CD14-positive monocyte (primary cell): ENCODE measurements at regions not wholly inside any gene's neighbourhood (a gene's known extent, or its start where the extent isn't known, plus 50 kb on each side); places are given as distances from the start of the nearest gene placed in this dataset.

ENCODE experiments used
- DNase-seq, 3 donors: peaks; one replicate each; pipeline ENCODE4 v3.0.0-alpha.2; 2011 to 2022
- H2AFZ ChIP-seq: 2 replicates; pipeline ENCODE4 v1.6.0; 2012; ENCODE audit warnings: mild to moderate bottlenecking, low read depth, low read length, inconsistent platforms; ENCODE audit not compliant: insufficient read depth, poor library complexity, severe bottlenecking
- H3K27ac ChIP-seq, 2 donors: 1 replicate in 1 of 2; 2 replicates in 1 of 2; pipeline ENCODE4 v1.5.1; 2012 to 2013; ENCODE audit warnings: low read length in 2 of 2, control low read depth in 1 of 2, inconsistent platforms in 1 of 2, low read depth in 1 of 2, mild to moderate bottlenecking in 1 of 2
- H3K27me3 ChIP-seq, 2 donors: one replicate each; pipeline versions ENCODE4 v1.6.0 to v1.6.1; 2011 to 2013; ENCODE audit warnings: low read length in 2 of 2; ENCODE audit not compliant: control insufficient read depth in 2 of 2, insufficient read depth in 2 of 2
- H3K36me3 ChIP-seq, 2 donors: replicated peaks in 1 of 2; 1 replicate in 1 of 2; 2 replicates in 1 of 2; pipeline versions ENCODE4 v1.5.1 to v1.6.1; 2012 to 2013; ENCODE audit warnings: low read length in 2 of 2, control low read depth in 1 of 2, inconsistent platforms in 1 of 2, mild to moderate bottlenecking in 1 of 2; ENCODE audit not compliant: insufficient read depth in 2 of 2, control insufficient read depth in 1 of 2
- H3K4me1 ChIP-seq, 2 donors: 1 replicate in 1 of 2; 2 replicates in 1 of 2; pipeline versions ENCODE4 v1.5.1 to v1.6.1; 2012 to 2013; ENCODE audit warnings: low read length in 2 of 2, control low read depth in 1 of 2, inconsistent platforms in 1 of 2, mild to moderate bottlenecking in 1 of 2, moderate library complexity in 1 of 2; ENCODE audit not compliant: insufficient read depth in 2 of 2, control insufficient read depth in 1 of 2
- H3K4me2 ChIP-seq: replicated peaks from 2 replicates; pipeline ENCODE3; 2012; ENCODE audit warnings: low read length, moderate library complexity, mild to moderate bottlenecking; ENCODE audit not compliant: poor library complexity, severe bottlenecking; ENCODE audit errors: extremely low read depth
- H3K4me3 ChIP-seq, 3 experiments: fragments of 200-600 bp in 1 of 3; sonication (generic) in 1 of 3; replicated peaks in 1 of 3; 1 replicate in 2 of 3; 2 replicates in 1 of 3; pipeline ENCODE4 v1.5.1; 2011 to 2013; ENCODE audit warnings: low read length in 3 of 3, mild to moderate bottlenecking in 3 of 3, control low read depth in 2 of 3, low read depth in 2 of 3, inconsistent platforms in 1 of 3, moderate library complexity in 1 of 3
- H3K79me2 ChIP-seq: 2 replicates; pipeline ENCODE4 v1.6.0; 2012; ENCODE audit warnings: mild to moderate bottlenecking, control low read depth, inconsistent platforms, low read length, moderate library complexity; ENCODE audit not compliant: insufficient read depth
- H3K9ac ChIP-seq: 2 replicates; pipeline ENCODE4 v1.6.0; 2017; ENCODE audit warnings: low read length, mild to moderate bottlenecking; ENCODE audit not compliant: insufficient read depth, poor library complexity, severe bottlenecking
- H3K9me3 ChIP-seq, 2 donors: replicated peaks in 1 of 2; 1 replicate in 1 of 2; 2 replicates in 1 of 2; pipeline versions ENCODE4 v1.5.1 to v1.6.1; 2012 to 2013; ENCODE audit warnings: low read length in 2 of 2, control low read depth in 1 of 2; ENCODE audit not compliant: control insufficient read depth in 1 of 2, insufficient read depth in 1 of 2
- H4K20me1 ChIP-seq: 2 replicates; pipeline ENCODE4 v1.6.0; 2012; ENCODE audit warnings: mild to moderate bottlenecking, low read length, control low read depth, moderate library complexity; ENCODE audit not compliant: insufficient read depth
- H3K27ac Mint-ChIP-seq, 7 donors: one replicate each; pipeline ENCODE4 v1.8.0; 2020; ENCODE audit warnings: mild to moderate bottlenecking in 7 of 7, mixed read lengths in 7 of 7, moderate library complexity in 6 of 7, inconsistent platforms in 2 of 7
- H3K27me3 Mint-ChIP-seq, 3 donors: one replicate each; pipeline ENCODE4 v1.8.0; 2021 to 2022; ENCODE audit warnings: low read depth in 3 of 3, mild to moderate bottlenecking in 3 of 3, mixed read lengths in 3 of 3, moderate library complexity in 3 of 3, inconsistent platforms in 1 of 3
- H3K36me3 Mint-ChIP-seq, 2 donors: one replicate each; pipeline ENCODE4 v1.8.0; 2020; ENCODE audit warnings: mixed read lengths in 2 of 2, inconsistent platforms in 1 of 2, mild to moderate bottlenecking in 1 of 2
- H3K4me1 Mint-ChIP-seq: one replicate; pipeline ENCODE4 v1.8.0; 2020; ENCODE audit warnings: mild to moderate bottlenecking, mixed read lengths
- H3K4me3 Mint-ChIP-seq, 2 donors: one replicate each; pipeline ENCODE4 v1.8.0; 2020; ENCODE audit warnings: mild to moderate bottlenecking in 2 of 2, mixed read lengths in 2 of 2, moderate library complexity in 1 of 2
- H3K9me3 Mint-ChIP-seq, 7 donors: one replicate each; pipeline ENCODE4 v1.8.0; 2020 to 2022; ENCODE audit warnings: mixed read lengths in 7 of 7, mild to moderate bottlenecking in 6 of 7, moderate library complexity in 6 of 7, inconsistent platforms in 2 of 7
- WGBS: methylation state at CpG from one replicate; pipeline ENCODE4 v1.1.5; 2013; ENCODE audit warnings: missing lambda C conversion rate; ENCODE audit not compliant: insufficient coverage; 5-methylcytosine and 5-hydroxymethylcytosine counted together
- intact Hi-C, 2 donors: fragments of 100-400 bp; cut with micrococcal nuclease; formaldehyde crosslinking; loops; one replicate each; pipeline versions ENCODE4 v1.15.0 to v1.15.1; 2023
- TF ChIP-seq, protein P1 (sequence below): fragments of 200-600 bp; IDR thresholded peaks from one replicate; pipeline ENCODE4 v1.8.0; 2022; ENCODE audit warnings: antibody characterized with exemption, mild to moderate bottlenecking

DNA sequence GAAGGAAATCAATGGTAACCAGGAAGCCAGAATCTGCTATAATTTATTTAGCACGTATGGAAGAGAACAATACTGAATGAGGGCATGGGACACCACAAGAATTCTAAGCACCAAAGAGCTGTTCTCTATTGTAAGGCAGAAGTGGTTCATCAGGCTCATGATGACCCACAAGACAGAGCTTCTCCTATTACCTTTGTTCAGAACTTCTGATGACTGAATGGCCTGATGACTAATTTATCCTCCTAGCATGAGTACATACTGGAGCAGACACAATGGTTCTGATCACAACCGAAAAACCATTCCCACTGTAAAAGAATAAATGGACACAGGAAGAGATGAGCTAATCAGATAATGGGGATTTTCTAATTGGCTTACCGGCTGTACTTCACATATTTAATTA, 329.8 kb upstream of the PDE4D start:
- Histone ChIP-seq H3K36me3 (no peaks in the 10 kb centered on the region), H3K4me3 (no peak overlapping the region), H3K27me3 (no peaks in the 10 kb centered on the region), H4K20me1 (no peaks in the 10 kb centered on the region), H3K9ac (no peak overlapping the region), H2AFZ (no peak overlapping the region), H3K9me3 (peaks cover 0 to 4% of the 10 kb centered on the region in 2 donors), H3K4me2 (no peak overlapping the region), H3K4me1 (no peaks in the 10 kb centered on the region), H3K27ac (no peak overlapping the region), H3K79me2 (peaks cover 53% of the 10 kb centered on the region)
- TF ChIP-seq, protein P1, sequence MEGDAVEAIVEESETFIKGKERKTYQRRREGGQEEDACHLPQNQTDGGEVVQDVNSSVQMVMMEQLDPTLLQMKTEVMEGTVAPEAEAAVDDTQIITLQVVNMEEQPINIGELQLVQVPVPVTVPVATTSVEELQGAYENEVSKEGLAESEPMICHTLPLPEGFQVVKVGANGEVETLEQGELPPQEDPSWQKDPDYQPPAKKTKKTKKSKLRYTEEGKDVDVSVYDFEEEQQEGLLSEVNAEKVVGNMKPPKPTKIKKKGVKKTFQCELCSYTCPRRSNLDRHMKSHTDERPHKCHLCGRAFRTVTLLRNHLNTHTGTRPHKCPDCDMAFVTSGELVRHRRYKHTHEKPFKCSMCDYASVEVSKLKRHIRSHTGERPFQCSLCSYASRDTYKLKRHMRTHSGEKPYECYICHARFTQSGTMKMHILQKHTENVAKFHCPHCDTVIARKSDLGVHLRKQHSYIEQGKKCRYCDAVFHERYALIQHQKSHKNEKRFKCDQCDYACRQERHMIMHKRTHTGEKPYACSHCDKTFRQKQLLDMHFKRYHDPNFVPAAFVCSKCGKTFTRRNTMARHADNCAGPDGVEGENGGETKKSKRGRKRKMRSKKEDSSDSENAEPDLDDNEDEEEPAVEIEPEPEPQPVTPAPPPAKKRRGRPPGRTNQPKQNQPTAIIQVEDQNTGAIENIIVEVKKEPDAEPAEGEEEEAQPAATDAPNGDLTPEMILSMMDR = no peak
- Mint-ChIP-seq H3K27ac (no peak overlapping the region), H3K27me3 (no peaks in the 10 kb centered on the region), H3K4me1 (peaks cover 27% of the 10 kb centered on the region), H3K36me3 (no peaks in the 10 kb centered on the region), H3K9me3 (peaks cover 0 to 6% (median 2%) of the 10 kb centered on the region in 7 donors), H3K4me3 (no peak overlapping the region)
- DNase-seq = no peak
- whole genome bisulfite sequencing = 100% methylated on average over 1 of the region's 3 CpGs
- intact Hi-C loops = no loop called here

DNA sequence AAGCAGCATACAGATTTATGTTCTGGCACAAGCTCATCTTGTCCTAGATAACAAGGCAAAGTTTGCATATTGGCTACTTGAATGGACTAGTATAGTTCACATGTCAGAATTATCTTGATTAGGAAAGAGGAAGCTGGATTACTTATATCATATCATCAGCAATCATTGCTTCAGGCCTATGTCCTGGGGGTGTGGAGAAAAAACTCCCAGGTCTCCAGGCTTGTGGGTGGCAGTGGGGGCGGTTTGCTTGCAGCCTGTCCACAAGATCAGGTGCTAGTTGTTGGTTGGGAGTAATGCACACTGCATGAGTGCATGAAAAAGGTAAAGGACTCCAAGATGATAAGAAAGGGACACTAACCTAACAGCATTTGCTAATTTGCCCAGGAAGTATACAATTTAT, 326.4 kb upstream of the PDE4D start:
- DNase-seq = no peak
- H3K27ac Mint-ChIP-seq = peak overlapping the region in 2 of 7 donors; percentile 42 to 63
- H3K36me3 Mint-ChIP-seq = peaks cover 1 to 9% of the 10 kb centered on the region in 2 donors
- H3K27me3 Mint-ChIP-seq = no peaks in the 10 kb centered on the region
- Histone ChIP-seq H2AFZ (no peak overlapping the region), H3K4me1 (no peaks in the 10 kb centered on the region), H3K27me3 (no peaks in the 10 kb centered on the region), H3K4me2 (no peak overlapping the region), H3K27ac (no peak overlapping the region), H3K79me2 (peaks cover 46% of the 10 kb centered on the region), H3K36me3 (no peaks in the 10 kb centered on the region), H3K4me3 (no peak overlapping the region), H4K20me1 (no peaks in the 10 kb centered on the region), H3K9me3 (peaks cover 0 to 4% of the 10 kb centered on the region in 2 donors), H3K9ac (no peak overlapping the region)
- WGBS = no CpG with 5 or more reads among the region's 1 CpG
- no peak overlapping the region for H3K4me3 Mint-ChIP-seq
- peaks cover 3 to 12% (median 5%) of the 10 kb centered on the region in 7 donors for H3K9me3 Mint-ChIP-seq
- TF ChIP-seq, protein P1 = no peak
- intact Hi-C loops = no loop called here
- H3K4me1 Mint-ChIP-seq = peaks cover 20% of the 10 kb centered on the region
